HepG2 (cell line): ENCODE measurements at regions not wholly inside any gene's neighbourhood (a gene's known extent, or its start where the extent isn't known, plus 50 kb on each side); places are given as distances from the start of the nearest gene placed in this dataset.

Experiments used
- ATAC-seq: fragments of 200-7000 bp; cut with Tn5 transposase; 3 replicates; pipeline ENCODE4 v1.9.1; 2020; ENCODE audit warnings: mild to moderate bottlenecking, moderate library complexity
- BruUV-seq: library from RNA; stranded (reverse); fragments of 400-500 nt; replicated peaks from 2 replicates; lab custom pipeline; 2021; lab: Mats Ljungman, UMichigan
- CTCF ChIA-PET: fragments of 300-600 bp; formaldehyde crosslinking; extraction: SDS; loops from one replicate; lab custom pipeline; 2021; ENCODE audit warnings: low total read pairs, inconsistent platforms, low intra/inter-chr PET ratio; lab: Yijun Ruan, JAX
- POLR2A ChIA-PET: fragments of 350-600 bp; sonication (Branson Sonifier 250); formaldehyde crosslinking; loops from one replicate; lab custom pipeline; 2020; ENCODE audit warnings: antibody characterized with exemption, inconsistent platforms; lab: Yijun Ruan, JAX
- DNase-seq: peaks from one replicate; pipeline ENCODE4 v3.0.0-alpha.2; 2015; ENCODE audit warnings: low spot score
- FAIRE-seq: peaks from 3 replicates; lab custom pipeline; 2011; peaks lifted over from hg19 to GRCh38; lab: Jason Lieb, UNC
- H2AFZ ChIP-seq: one replicate; pipeline ENCODE4 v1.6.1; 2011; ENCODE audit warnings: low read length, inconsistent platforms
- H3K27ac ChIP-seq: fragments of 300-600 bp; 3 replicates; pipeline ENCODE4 v1.8.0; 2011; ENCODE audit warnings: mixed run types, mild to moderate bottlenecking, mixed read lengths, low read length, inconsistent platforms; ENCODE audit not compliant: insufficient read depth; ENCODE audit errors: extremely low read length
- H3K27me3 ChIP-seq, 2 experiments: fragments of 200-600 bp in 1 of 2; 2 replicates in 1 of 2; 3 replicates in 1 of 2; pipeline versions ENCODE4 v1.6.0 to v1.8.0; 2011; ENCODE audit warnings: low read length in 2 of 2, mild to moderate bottlenecking in 2 of 2, moderate library complexity in 2 of 2, inconsistent platforms in 1 of 2; ENCODE audit not compliant: insufficient read depth in 2 of 2, control insufficient read depth in 1 of 2
- H3K36me3 ChIP-seq, 2 experiments: fragments of 200-600 bp in 1 of 2; replicated peaks in 1 of 2; 2 replicates in 1 of 2; 3 replicates in 1 of 2; pipeline versions ENCODE4 v1.5.1 to v1.8.0; 2011; ENCODE audit warnings: low read length in 2 of 2, inconsistent platforms in 1 of 2; ENCODE audit not compliant: insufficient read depth in 2 of 2, control insufficient read depth in 1 of 2
- H3K4me1 ChIP-seq: 2 replicates; pipeline ENCODE4 v1.5.1; 2012; ENCODE audit warnings: low read length, inconsistent platforms; ENCODE audit not compliant: insufficient read depth
- H3K4me2 ChIP-seq: 2 replicates; pipeline ENCODE4 v1.6.0; 2011; ENCODE audit warnings: low read depth, low read length, inconsistent platforms
- H3K4me3 ChIP-seq, 3 experiments: fragments of 200-600 bp in 1 of 3; sonication (generic), shearing (Covaris generic) in 1 of 3; replicated peaks in 1 of 3; 2 replicates each; pipeline ENCODE4 v1.5.1; 2011 to 2016; ENCODE audit warnings: low read length in 3 of 3, inconsistent platforms in 2 of 3, low read depth in 2 of 3, mild to moderate bottlenecking in 2 of 3, control low read depth in 1 of 3, mixed read lengths in 1 of 3; ENCODE audit not compliant: insufficient read depth in 1 of 3
- H3K79me2 ChIP-seq: one replicate; pipeline ENCODE4 v1.6.1; 2011; ENCODE audit warnings: low read length, inconsistent platforms; ENCODE audit not compliant: insufficient read depth
- H3K9ac ChIP-seq: 2 replicates; pipeline ENCODE4 v1.6.0; 2011; ENCODE audit warnings: mild to moderate bottlenecking, low read depth, low read length, inconsistent platforms; ENCODE audit not compliant: insufficient read depth
- H3K9me3 ChIP-seq: 2 replicates; pipeline ENCODE4 v1.5.1; 2012; ENCODE audit warnings: mild to moderate bottlenecking, low read length
- H4K20me1 ChIP-seq: 2 replicates; pipeline ENCODE4 v1.6.0; 2011; ENCODE audit warnings: inconsistent platforms, mild to moderate bottlenecking, low read length, moderate library complexity; ENCODE audit not compliant: insufficient read depth
- ERF ChIP-seq: IDR thresholded peaks from 2 replicates; pipeline ENCODE4 v1.6.1; 2018; ENCODE audit warnings: missing biosample characterization, missing genetic modification reagents
- FOXP4 ChIP-seq: sonication (generic); formaldehyde crosslinking; IDR thresholded peaks from 2 replicates; pipeline ENCODE4 v1.4.0; 2020; ENCODE audit warnings: missing genetic modification reagents
- MBNL3 ChIP-seq: fragments of 250-450 bp; sonication (Bioruptor Pico); conservative IDR thresholded peaks from 2 replicates; pipeline ENCODE4 v1.8.0; 2022; ENCODE audit warnings: mild to moderate bottlenecking, inconsistent platforms
- MYPOP ChIP-seq: sonication (generic); formaldehyde crosslinking; IDR thresholded peaks from 2 replicates; pipeline ENCODE4 v1.8.1; 2023; ENCODE audit warnings: mild to moderate bottlenecking, moderate library complexity, missing genetic modification reagents
- NAIF1 ChIP-seq: sonication (generic); formaldehyde crosslinking; IDR thresholded peaks from 2 replicates; pipeline ENCODE4 v1.5.0; 2020; ENCODE audit warnings: mild to moderate bottlenecking, missing genetic modification reagents, borderline replicate concordance
- NFIC ChIP-seq: IDR thresholded peaks from 2 replicates; pipeline ENCODE4 v1.6.1; 2012; ENCODE audit warnings: mild to moderate bottlenecking, low read length, inconsistent platforms
- RAD21 ChIP-seq: fragments of 450-650 bp; formaldehyde crosslinking; IDR thresholded peaks from 2 replicates; pipeline ENCODE4 v1.5.0; 2020; ENCODE audit warnings: mild to moderate bottlenecking
- RFXANK ChIP-seq: IDR thresholded peaks from 2 replicates; pipeline ENCODE4 v1.6.1; 2016
- SOX5 ChIP-seq: IDR thresholded peaks from 2 replicates; pipeline ENCODE4 v1.6.1; 2016; ENCODE audit warnings: borderline replicate concordance
- THAP8 ChIP-seq: sonication (generic); formaldehyde crosslinking; IDR thresholded peaks from 2 replicates; pipeline ENCODE4 v1.5.1; 2020; ENCODE audit warnings: missing genetic modification reagents, mild to moderate bottlenecking, borderline replicate concordance
- YEATS4 ChIP-seq: sonication (generic); formaldehyde crosslinking; IDR thresholded peaks from 2 replicates; pipeline ENCODE4 v1.4.0; 2020; ENCODE audit warnings: missing genetic modification reagents, borderline replicate concordance
- ZBTB20 ChIP-seq: sonication (generic); formaldehyde crosslinking; IDR thresholded peaks from 2 replicates; pipeline ENCODE4 v1.8.1; 2023; ENCODE audit warnings: missing genetic modification reagents, low read depth, mild to moderate bottlenecking, borderline replicate concordance
- ZFYVE20 ChIP-seq: sonication (generic); formaldehyde crosslinking; IDR thresholded peaks from 2 replicates; pipeline ENCODE4 v1.8.0; 2023; ENCODE audit warnings: low read depth, mild to moderate bottlenecking, moderate library complexity, missing genetic modification reagents, borderline replicate concordance
- ZNF292 ChIP-seq: sonication (generic); formaldehyde crosslinking; IDR thresholded peaks from 2 replicates; pipeline ENCODE4 v1.8.1; 2022; ENCODE audit warnings: mild to moderate bottlenecking, low read depth, missing genetic modification reagents, borderline replicate concordance
- ZNF354B ChIP-seq: sonication (generic); formaldehyde crosslinking; IDR thresholded peaks from 2 replicates; pipeline ENCODE4 v1.8.0; 2022; ENCODE audit warnings: mild to moderate bottlenecking, missing genetic modification reagents
- ZNF383 ChIP-seq: sonication (generic); formaldehyde crosslinking; IDR thresholded peaks from 2 replicates; pipeline ENCODE4 v1.4.0; 2020; ENCODE audit warnings: missing genetic modification reagents, mild to moderate bottlenecking, borderline replicate concordance
- ZNF431 ChIP-seq: sonication (generic); formaldehyde crosslinking; IDR thresholded peaks from 2 replicates; pipeline ENCODE4 v1.9.0; 2022; ENCODE audit warnings: missing genetic modification reagents, low read depth, mild to moderate bottlenecking, borderline replicate concordance
- ZNF550 ChIP-seq: sonication (generic); formaldehyde crosslinking; IDR thresholded peaks from 2 replicates; pipeline ENCODE4 v1.4.0; 2020; ENCODE audit warnings: mild to moderate bottlenecking, missing genetic modification reagents, borderline replicate concordance
- WGBS: methylation state at CpG from one replicate; pipeline ENCODE4 v1.1.6; 2017; ENCODE audit warnings: low lambda C conversion rate; 5-methylcytosine and 5-hydroxymethylcytosine counted together
- in situ Hi-C: cut with HindIII; loops from 2 replicates; pipeline ENCODE4 v1.10.0; 2017; ENCODE audit warnings: low pct_unique_long_range_greater_than_20kb; ENCODE audit not compliant: extremely low pct_ligation_motif_present
- intact Hi-C: fragments of 100-400 bp; cut with micrococcal nuclease; formaldehyde crosslinking; loops from one replicate; pipeline ENCODE4 v1.10.0; 2022; ENCODE audit not compliant: unreplicated experiment
- TF ChIP-seq, protein P1 (sequence below): sonication (generic); formaldehyde crosslinking; IDR thresholded peaks from 2 replicates; pipeline ENCODE4 v1.8.1; 2023; ENCODE audit warnings: mild to moderate bottlenecking, missing genetic modification reagents

- no peak for TF ChIP-seq ZNF550
- no peak for TF ChIP-seq NFIC
- no peak for TF ChIP-seq RAD21 (CRISPR knock-in tag)
- TF ChIP-seq THAP8 = no peak
- no peak for TF ChIP-seq FOXP4 (CRISPR knock-in tag)
- TF ChIP-seq MYPOP (CRISPR knock-in tag) = no peak
- TF ChIP-seq SOX5 (CRISPR knock-in tag) = no peak
- TF ChIP-seq RFXANK (CRISPR knock-in tag) = no peak
- no peak for TF ChIP-seq YEATS4 (CRISPR knock-in tag)
- TF ChIP-seq NAIF1 (CRISPR knock-in tag) = no peak
- TF ChIP-seq ZNF431 (CRISPR knock-in tag) = no peak
- TF ChIP-seq ERF (CRISPR knock-in tag) = no peak
- TF ChIP-seq ZFYVE20 (CRISPR knock-in tag) = no peak
- no peak for TF ChIP-seq ZNF292 (CRISPR knock-in tag)
- TF ChIP-seq ZNF383 (CRISPR knock-in tag) = no peak
- TF ChIP-seq ZBTB20 (CRISPR knock-in tag) = no peak
- TF ChIP-seq ZNF354B = no peak
- TF ChIP-seq, protein P1, sequence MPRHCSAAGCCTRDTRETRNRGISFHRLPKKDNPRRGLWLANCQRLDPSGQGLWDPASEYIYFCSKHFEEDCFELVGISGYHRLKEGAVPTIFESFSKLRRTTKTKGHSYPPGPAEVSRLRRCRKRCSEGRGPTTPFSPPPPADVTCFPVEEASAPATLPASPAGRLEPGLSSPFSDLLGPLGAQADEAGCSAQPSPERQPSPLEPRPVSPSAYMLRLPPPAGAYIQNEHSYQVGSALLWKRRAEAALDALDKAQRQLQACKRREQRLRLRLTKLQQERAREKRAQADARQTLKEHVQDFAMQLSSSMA (CRISPR knock-in tag) = no peak
- TF ChIP-seq MBNL3 (CRISPR knock-in tag) = no peak
- CTCF ChIA-PET = no interaction called here
- Histone ChIP-seq H3K9ac (no peak overlapping the region), H3K4me3 (no peak overlapping the region), H3K4me2 (no peak overlapping the region), H3K9me3 (no peaks in the 10 kb centered on the region), H3K36me3 (no peaks in the 10 kb centered on the region), H2AFZ (no peak overlapping the region), H3K27me3 (no peaks in the 10 kb centered on the region), H4K20me1 (no peaks in the 10 kb centered on the region), H3K27ac (no peak overlapping the region), H3K79me2 (no peaks in the 10 kb centered on the region), H3K4me1 (no peaks in the 10 kb centered on the region)
- BruUV-seq = no TSS peak
- intact Hi-C loops = no loop called here
- DNase-seq = no peak
- 0% methylated on average over 2 of the region's 2 CpGs for WGBS
- FAIRE-seq = no peak
- no peak for ATAC-seq
- POLR2A ChIA-PET = no interaction called here
- in situ Hi-C loops = no loop called here
Observed at GRCh38 chr3:59286791-59287531, 237.1 kb upstream of the CFAP20DC start.
